K562 (cell line): ENCODE measurements at regions not wholly inside any gene's neighbourhood (a gene's known extent, or its start where the extent isn't known, plus 50 kb on each side); places are given as distances from the start of the nearest gene placed in this dataset.

Experiments used
- AFF1 ChIP-seq, 2 experiments: fragments of 450-650 bp; IDR thresholded peaks; 2 replicates each; pipeline ENCODE4 v1.6.1; 2018; ENCODE audit warnings: mild to moderate bottlenecking in 2 of 2, low read depth in 1 of 2; ENCODE audit not compliant: partially characterized antibody in 2 of 2
- ARID3A ChIP-seq: IDR thresholded peaks from 2 replicates; pipeline ENCODE4 v1.6.1; 2012; ENCODE audit warnings: low read depth, low read length, improper control_type of control experiment, borderline replicate concordance
- ARNT ChIP-seq, 2 experiments: fragments of 450-650 bp; IDR thresholded peaks; 2 replicates each; pipeline ENCODE4 v1.6.1; 2016; ENCODE audit warnings: mild to moderate bottlenecking in 1 of 2
- E2F8 ChIP-seq: fragments of 450-650 bp; IDR thresholded peaks from 2 replicates; pipeline ENCODE4 v1.7.1; 2018; ENCODE audit warnings: mild to moderate bottlenecking, low read depth; ENCODE audit not compliant: partially characterized antibody
- HDGF ChIP-seq: fragments of 450-650 bp; IDR thresholded peaks from 2 replicates; pipeline ENCODE4 v1.6.1; 2016
- HES1 ChIP-seq: fragments of 450-650 bp; IDR thresholded peaks from 2 replicates; pipeline ENCODE4 v1.6.1; 2016; ENCODE audit warnings: low read depth, mild to moderate bottlenecking, moderate library complexity
- MAFK ChIP-seq: IDR thresholded peaks from 2 replicates; pipeline ENCODE4 v1.6.1; 2011; ENCODE audit warnings: low read length, improper control_type of control experiment
- MAZ ChIP-seq, 2 experiments: fragments of 450-650 bp in 1 of 2; sonication (generic) in 1 of 2; formaldehyde crosslinking; IDR thresholded peaks in 1 of 2; conservative IDR thresholded peaks in 1 of 2; 2 replicates each; pipeline versions ENCODE4 v1.4.0 to v1.5.0; 2020; ENCODE audit warnings: mild to moderate bottlenecking in 1 of 2, missing genetic modification reagents in 1 of 2
- MTA1 ChIP-seq: fragments of 450-650 bp; IDR thresholded peaks from 2 replicates; pipeline ENCODE4 v1.6.1; 2017; ENCODE audit warnings: borderline replicate concordance
- NFRKB ChIP-seq: fragments of 450-650 bp; IDR thresholded peaks from 2 replicates; pipeline ENCODE4 v1.6.1; 2016; ENCODE audit warnings: low read depth
- OTX1 ChIP-seq: fragments of 450-650 bp; formaldehyde crosslinking; IDR thresholded peaks from 2 replicates; pipeline ENCODE4 v1.4.0; 2022; ENCODE audit warnings: mild to moderate bottlenecking
- PREB ChIP-seq: sonication (generic); formaldehyde crosslinking; IDR thresholded peaks from 2 replicates; pipeline ENCODE4 v1.8.1; 2023; ENCODE audit warnings: mild to moderate bottlenecking, missing genetic modification reagents
- RNF2 ChIP-seq: sonication (generic); IDR thresholded peaks from 2 replicates; pipeline ENCODE4 v1.6.1; 2016
- SIRT6 ChIP-seq: IDR thresholded peaks from one replicate; pipeline ENCODE4 v1.6.1; 2012; ENCODE audit warnings: low read depth, mild to moderate bottlenecking, control low read depth, inconsistent platforms, low read length, moderate library complexity
- SMAD1 ChIP-seq: fragments of 150-350 bp; IDR thresholded peaks from 2 replicates; pipeline ENCODE4 v1.6.1; 2014; ENCODE audit warnings: low read length, low read depth; ENCODE audit not compliant: partially characterized antibody
- ZNF12 ChIP-seq: sonication (generic); formaldehyde crosslinking; IDR thresholded peaks from 2 replicates; pipeline ENCODE4 v1.4.0; 2020; ENCODE audit warnings: mild to moderate bottlenecking, missing genetic modification reagents
- ZNF41 ChIP-seq: fragments of 250-450 bp; sonication (Bioruptor Pico); conservative IDR thresholded peaks from 2 replicates; pipeline ENCODE4 v1.4.0; 2020; ENCODE audit warnings: mild to moderate bottlenecking
- ZNF76 ChIP-seq: fragments of 250-450 bp; sonication (Bioruptor Pico); IDR thresholded peaks from 2 replicates; pipeline ENCODE4 v1.4.0; 2020; ENCODE audit warnings: mild to moderate bottlenecking, moderate library complexity, borderline replicate concordance

GRCh38 chr6:16031278-16031981 is 97.5 kb upstream of the MYLIP start (continued):
- TF ChIP-seq ARID3A (peak; percentile 81; the same call in 1 of the 2 replicates), NFRKB (peak; percentile 56; the same call in 1 of the 2 replicates), HES1 (peak; percentile 87), AFF1 (IDR thresholded peaks at IDR 0.05; ENCODE audit: low read depth in 1 of 2, partially characterized antibody in 2 of 2) (peak; percentile 41 to 95), E2F8 (peak; percentile 21), PREB (CRISPR knock-in tag) (peak; percentile 78), ZNF41 (peak; percentile 95), SIRT6 (no peak), HDGF (0 out of 2 replicates have a peak, but pooled peaks have one; percentile 64), MAFK (peak; percentile 64), MAZ (CRISPR knock-in tag; conservative IDR thresholded peaks at IDR 0.05 in 1 of 2, IDR thresholded peaks at IDR 0.05 in 1 of 2) (peak; percentile 76 to 98), ZNF76 (CRISPR knock-in tag) (peak; percentile 96), RNF2 (peak; percentile 98), ZNF12 (CRISPR knock-in tag) (peak; percentile 96), ARNT (IDR thresholded peaks at IDR 0.05) (peak; percentile 99), MTA1 (peak; percentile 93), SMAD1 (peak; percentile 99), OTX1 (CRISPR knock-in tag) (peak; percentile 60; the same call in 1 of the 2 replicates)
